Natural killer cell (primary cell): ENCODE measurements at regions not wholly inside any gene's neighbourhood (a gene's known extent, or its start where the extent isn't known, plus 50 kb on each side); places are given as distances from the start of the nearest gene placed in this dataset.

Experiments
- ATAC-seq, 3 donors: fragments of 150-1000 bp in 2 of 3; fragments of 200-7000 bp in 1 of 3; cut with Tn5 transposase; 1 replicate in 1 of 3; 2 replicates in 2 of 3; pipeline ENCODE4 v1.10.0; 2021; ENCODE audit warnings: mild to moderate bottlenecking in 2 of 3, moderate library complexity in 2 of 3
- DNase-seq, 2 donors: peaks; one replicate each; pipeline versions ENCODE4 v3.0.0 to v3.0.0-alpha.2; 2013 to 2021; ENCODE audit warnings: mixed read lengths in 1 of 2
- H3K27ac ChIP-seq: one replicate; pipeline ENCODE4 v1.5.1; 2013; ENCODE audit warnings: mild to moderate bottlenecking, low read length
- H3K27me3 ChIP-seq: one replicate; pipeline ENCODE4 v1.6.1; 2013; ENCODE audit warnings: low read length; ENCODE audit not compliant: control insufficient read depth, insufficient read depth
- H3K36me3 ChIP-seq: one replicate; pipeline ENCODE4 v1.6.1; 2013; ENCODE audit warnings: low read length; ENCODE audit not compliant: control insufficient read depth, insufficient read depth
- H3K4me1 ChIP-seq: one replicate; pipeline ENCODE4 v1.6.1; 2013; ENCODE audit warnings: low read length; ENCODE audit not compliant: control insufficient read depth, insufficient read depth
- H3K4me3 ChIP-seq: one replicate; pipeline ENCODE4 v1.5.1; 2013; ENCODE audit warnings: low read length
- H3K9me3 ChIP-seq: one replicate; pipeline ENCODE4 v1.6.1; 2013; ENCODE audit warnings: low read length; ENCODE audit not compliant: control insufficient read depth, insufficient read depth
- H3K27ac Mint-ChIP-seq, 2 donors: one replicate each; pipeline ENCODE4 v1.8.0; 2022; ENCODE audit warnings: mild to moderate bottlenecking in 2 of 2, mixed read lengths in 2 of 2, moderate library complexity in 1 of 2
- H3K27me3 Mint-ChIP-seq, 2 donors: one replicate each; pipeline ENCODE4 v1.8.0; 2022; ENCODE audit warnings: low read depth in 2 of 2, mixed read lengths in 2 of 2
- H3K36me3 Mint-ChIP-seq: one replicate; pipeline ENCODE4 v1.8.0; 2022; ENCODE audit warnings: mixed read lengths
- H3K4me1 Mint-ChIP-seq, 2 donors: one replicate each; pipeline ENCODE4 v1.8.0; 2022; ENCODE audit warnings: mixed read lengths in 2 of 2
- H3K4me3 Mint-ChIP-seq: one replicate; pipeline ENCODE4 v1.8.0; 2022; ENCODE audit warnings: mild to moderate bottlenecking, moderate library complexity, mixed read lengths
- H3K9me3 Mint-ChIP-seq, 2 donors: one replicate each; pipeline ENCODE4 v1.8.0; 2022; ENCODE audit warnings: mixed read lengths in 2 of 2
- WGBS: methylation state at CpG from one replicate; pipeline ENCODE4 v1.1.7; 2013; ENCODE audit warnings: missing lambda C conversion rate; ENCODE audit not compliant: insufficient coverage; 5-methylcytosine and 5-hydroxymethylcytosine counted together
- intact Hi-C: fragments of 100-400 bp; cut with micrococcal nuclease; formaldehyde crosslinking; loops from one replicate; pipeline ENCODE4 v1.14.2; 2022
- TF ChIP-seq, protein P1 (sequence below): fragments of 200-600 bp; IDR thresholded peaks from one replicate; pipeline ENCODE4 v1.8.0; 2022; ENCODE audit warnings: antibody characterized with exemption

DNA sequence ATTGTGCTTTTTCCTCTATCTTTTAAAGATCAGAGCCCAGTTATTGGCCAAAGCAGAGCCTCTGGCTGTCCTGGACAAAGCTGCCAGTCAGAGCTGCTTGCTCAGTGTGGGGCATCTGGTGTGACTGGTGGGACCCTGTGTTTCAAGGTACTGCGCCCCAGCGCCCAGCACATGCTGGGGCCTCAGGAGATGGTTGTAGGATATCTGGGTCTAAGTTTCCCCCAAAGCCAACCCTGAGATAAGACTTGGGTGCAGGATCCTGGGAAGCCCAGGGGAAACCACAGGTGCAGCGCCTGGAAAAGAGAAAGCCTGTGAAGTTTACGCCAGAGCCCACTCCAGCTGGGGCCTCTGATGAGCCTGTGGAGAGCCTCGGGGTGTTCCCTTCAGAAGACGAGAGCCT lies 117.7 kb downstream of the RPIA start:
- H3K36me3 ChIP-seq = no peaks in the 10 kb centered on the region
- TF ChIP-seq, protein P1, sequence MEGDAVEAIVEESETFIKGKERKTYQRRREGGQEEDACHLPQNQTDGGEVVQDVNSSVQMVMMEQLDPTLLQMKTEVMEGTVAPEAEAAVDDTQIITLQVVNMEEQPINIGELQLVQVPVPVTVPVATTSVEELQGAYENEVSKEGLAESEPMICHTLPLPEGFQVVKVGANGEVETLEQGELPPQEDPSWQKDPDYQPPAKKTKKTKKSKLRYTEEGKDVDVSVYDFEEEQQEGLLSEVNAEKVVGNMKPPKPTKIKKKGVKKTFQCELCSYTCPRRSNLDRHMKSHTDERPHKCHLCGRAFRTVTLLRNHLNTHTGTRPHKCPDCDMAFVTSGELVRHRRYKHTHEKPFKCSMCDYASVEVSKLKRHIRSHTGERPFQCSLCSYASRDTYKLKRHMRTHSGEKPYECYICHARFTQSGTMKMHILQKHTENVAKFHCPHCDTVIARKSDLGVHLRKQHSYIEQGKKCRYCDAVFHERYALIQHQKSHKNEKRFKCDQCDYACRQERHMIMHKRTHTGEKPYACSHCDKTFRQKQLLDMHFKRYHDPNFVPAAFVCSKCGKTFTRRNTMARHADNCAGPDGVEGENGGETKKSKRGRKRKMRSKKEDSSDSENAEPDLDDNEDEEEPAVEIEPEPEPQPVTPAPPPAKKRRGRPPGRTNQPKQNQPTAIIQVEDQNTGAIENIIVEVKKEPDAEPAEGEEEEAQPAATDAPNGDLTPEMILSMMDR = no peak
- intact Hi-C loops = no loop called here
- ATAC-seq (no peak), DNase-seq (no peak)
- no peak overlapping the region for H3K27ac Mint-ChIP-seq
- H3K4me1 ChIP-seq = no peaks in the 10 kb centered on the region
- H3K4me1 Mint-ChIP-seq = no peaks in the 10 kb centered on the region
- H3K27me3 Mint-ChIP-seq = peaks cover 0 to 7% of the 10 kb centered on the region in 2 donors
- H3K4me3 ChIP-seq = no peak overlapping the region
- no peak overlapping the region for H3K27ac ChIP-seq
- H3K27me3 ChIP-seq = no peaks in the 10 kb centered on the region
- no peaks in the 10 kb centered on the region for H3K9me3 Mint-ChIP-seq
- WGBS = 87% methylated on average over 6 of the region's 6 CpGs
- no peaks in the 10 kb centered on the region for H3K9me3 ChIP-seq
- no peaks in the 10 kb centered on the region for H3K36me3 Mint-ChIP-seq
- H3K4me3 Mint-ChIP-seq = no peak overlapping the region

DNA sequence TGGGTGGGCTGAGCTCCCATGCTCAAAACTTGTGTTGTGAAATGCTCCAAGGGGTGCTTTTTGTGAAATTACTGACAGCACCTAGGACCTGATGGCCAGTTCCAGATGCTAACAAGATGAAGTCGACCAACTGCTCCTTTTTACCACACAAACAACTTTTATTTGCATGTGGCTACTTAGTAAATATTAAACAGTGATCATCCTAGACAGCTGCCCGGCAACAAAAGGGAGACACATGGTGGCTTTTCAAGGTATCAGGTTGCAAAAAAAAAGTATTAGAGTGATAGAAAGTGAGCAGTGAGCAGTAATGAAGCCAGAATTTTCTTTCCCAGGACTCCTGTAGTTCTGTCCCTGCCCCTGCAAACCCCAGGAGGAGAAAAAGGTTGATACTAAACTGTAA lies 118.5 kb downstream of the RPIA start:
- Mint-ChIP-seq H3K9me3 (no peaks in the 10 kb centered on the region), H3K27ac (no peak overlapping the region), H3K27me3 (peaks cover 0 to 7% of the 10 kb centered on the region in 2 donors), H3K4me1 (no peaks in the 10 kb centered on the region), H3K4me3 (no peak overlapping the region), H3K36me3 (no peaks in the 10 kb centered on the region)
- no peaks in the 10 kb centered on the region for H3K27me3 ChIP-seq
- no peak overlapping the region for H3K27ac ChIP-seq
- no peaks in the 10 kb centered on the region for H3K9me3 ChIP-seq
- TF ChIP-seq, protein P1 = no peak
- ATAC-seq (no peak), DNase-seq (no peak)
- H3K36me3 ChIP-seq = no peaks in the 10 kb centered on the region
- intact Hi-C loops = no loop called here
- H3K4me1 ChIP-seq = no peaks in the 10 kb centered on the region
- WGBS = 68% methylated on average over 2 of the region's 2 CpGs
- H3K4me3 ChIP-seq = no peak overlapping the region

DNA sequence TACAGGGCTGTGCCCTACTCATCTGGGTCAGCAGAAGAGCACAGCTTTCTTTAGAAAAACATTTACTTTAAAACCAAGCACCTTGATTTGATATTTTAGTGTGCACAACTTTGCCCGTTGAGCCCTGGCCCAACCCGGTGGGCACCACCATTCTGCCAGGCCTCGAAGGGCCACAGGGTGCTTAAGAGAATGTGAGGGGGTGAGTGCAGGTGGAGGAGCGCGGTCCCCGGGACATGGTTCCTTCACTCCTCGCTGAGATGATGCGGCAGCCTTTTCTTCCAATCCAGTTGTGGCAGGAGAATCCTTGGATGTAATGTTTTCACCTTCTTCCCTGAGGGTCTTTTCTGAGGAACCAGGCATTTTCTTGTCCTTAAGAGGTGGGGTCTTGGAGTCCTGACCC lies 119.0 kb downstream of the RPIA start:
- Histone ChIP-seq H3K4me3 (no peak overlapping the region), H3K27ac (no peak overlapping the region), H3K27me3 (no peaks in the 10 kb centered on the region), H3K4me1 (no peaks in the 10 kb centered on the region), H3K9me3 (peaks cover 2% of the 10 kb centered on the region), H3K36me3 (no peaks in the 10 kb centered on the region)
- 98% methylated on average over 8 of the region's 8 CpGs for WGBS
- TF ChIP-seq, protein P1 = no peak
- Mint-ChIP-seq H3K27me3 (peaks cover 0 to 8% of the 10 kb centered on the region in 2 donors), H3K4me3 (no peak overlapping the region), H3K4me1 (no peaks in the 10 kb centered on the region), H3K36me3 (no peaks in the 10 kb centered on the region), H3K27ac (no peak overlapping the region), H3K9me3 (no peaks in the 10 kb centered on the region)
- ATAC-seq (no peak), DNase-seq (no peak)
- intact Hi-C loops = no loop called here

DNA sequence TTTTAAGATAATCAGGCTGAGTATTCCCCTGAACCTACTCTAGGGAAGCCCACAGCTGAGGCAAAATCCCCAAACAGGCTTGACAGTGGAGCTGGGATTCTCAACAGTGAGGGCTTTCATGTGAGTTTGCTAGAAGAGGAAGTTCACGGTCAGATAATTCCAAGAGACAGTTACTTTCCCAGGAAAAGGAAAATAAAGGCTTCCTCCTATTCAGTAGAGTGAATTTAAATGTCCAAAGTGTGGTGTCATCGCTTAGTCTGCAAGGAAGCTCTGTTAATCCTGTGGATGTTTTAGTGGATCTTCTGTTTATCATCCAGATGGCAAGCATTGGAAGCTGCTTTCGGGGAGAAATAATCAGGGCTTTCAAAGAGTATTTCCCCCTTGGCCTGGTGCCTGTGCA lies 119.8 kb downstream of the RPIA start:
- TF ChIP-seq, protein P1 = no peak
- peaks cover 0 to 9% of the 10 kb centered on the region in 2 donors for H3K27me3 Mint-ChIP-seq
- Histone ChIP-seq H3K9me3 (peaks cover 8% of the 10 kb centered on the region), H3K27ac (no peak overlapping the region), H3K36me3 (no peaks in the 10 kb centered on the region), H3K4me1 (no peaks in the 10 kb centered on the region), H3K4me3 (no peak overlapping the region), H3K27me3 (no peaks in the 10 kb centered on the region)
- ATAC-seq (no peak), DNase-seq (no peak)
- no peaks in the 10 kb centered on the region for H3K4me1 Mint-ChIP-seq
- no peaks in the 10 kb centered on the region for H3K36me3 Mint-ChIP-seq
- no peaks in the 10 kb centered on the region for H3K9me3 Mint-ChIP-seq
- WGBS = 92% methylated on average over 3 of the region's 3 CpGs
- intact Hi-C loops = no loop called here
- H3K27ac Mint-ChIP-seq = no peak overlapping the region
- no peak overlapping the region for H3K4me3 Mint-ChIP-seq
